Endothelial cell of umbilical vein (primary cell): ENCODE measurements at regions not wholly inside any gene's neighbourhood (a gene's known extent, or its start where the extent isn't known, plus 50 kb on each side); places are given as distances from the start of the nearest gene placed in this dataset.

Experiments
- BruUV-seq: library from RNA; stranded (reverse); fragments of 400-500 nt; replicated peaks from 2 replicates; lab custom pipeline; 2021; lab: Mats Ljungman, UMichigan
- CTCF ChIA-PET: fragments of 300-600, 350-600 bp; sonication (Branson Sonifier 250); formaldehyde crosslinking; loops from one replicate; lab custom pipeline; 2021; ENCODE audit warnings: antibody characterized with exemption, inconsistent platforms; lab: Charles Lee
- POLR2A ChIA-PET: fragments of 300-600, 350-600 bp; sonication (Branson Sonifier 250); formaldehyde crosslinking; loops from one replicate; lab custom pipeline; 2021; ENCODE audit warnings: antibody characterized with exemption, inconsistent platforms; lab: Charles Lee
- DNase-seq: peaks from one replicate; pipeline ENCODE4 v3.0.0-alpha.2; 2011; ENCODE audit warnings: low read depth, low spot score
- FAIRE-seq: peaks from 2 replicates; lab custom pipeline; 2011; peaks lifted over from hg19 to GRCh38; lab: Jason Lieb, UNC
- H2AFZ ChIP-seq: 2 replicates; pipeline ENCODE4 v1.6.0; 2012; ENCODE audit warnings: low read depth, low read length, control low read depth, inconsistent platforms
- H3K27ac ChIP-seq: 2 replicates; pipeline ENCODE4 v1.5.1; 2011; ENCODE audit warnings: low read depth, mild to moderate bottlenecking, control low read depth, low read length, moderate library complexity; ENCODE audit not compliant: insufficient read depth
- H3K27me3 ChIP-seq, 2 experiments: 2 replicates each; pipeline versions ENCODE4 v1.6.0 to v1.6.1; 2011; ENCODE audit warnings: low read length in 2 of 2, mixed read lengths in 1 of 2; ENCODE audit not compliant: control insufficient read depth in 2 of 2, insufficient read depth in 2 of 2
- H3K36me3 ChIP-seq, 2 experiments: 2 replicates in 1 of 2; 3 replicates in 1 of 2; pipeline ENCODE4 v1.5.1; 2011; ENCODE audit warnings: low read length in 2 of 2, mild to moderate bottlenecking in 1 of 2, moderate library complexity in 1 of 2; ENCODE audit not compliant: control insufficient read depth in 2 of 2, insufficient read depth in 2 of 2; ENCODE audit errors: extremely low read depth in 1 of 2
- H3K4me1 ChIP-seq: 3 replicates; pipeline ENCODE4 v1.5.1; 2011; ENCODE audit warnings: mild to moderate bottlenecking, low read length; ENCODE audit not compliant: control insufficient read depth, insufficient read depth; ENCODE audit errors: extremely low read depth
- H3K4me2 ChIP-seq: 2 replicates; pipeline ENCODE4 v1.6.1; 2011; ENCODE audit warnings: low read length, control low read depth, mixed read lengths; ENCODE audit not compliant: insufficient read depth
- H3K4me3 ChIP-seq, 3 experiments: fragments of 200-600 bp in 1 of 3; sonication (generic), shearing (Covaris generic) in 1 of 3; replicated peaks in 1 of 3; 2 replicates each; pipeline ENCODE4 v1.5.1; 2011 to 2016; ENCODE audit warnings: control low read depth in 3 of 3, low read length in 3 of 3, mild to moderate bottlenecking in 2 of 3, inconsistent platforms in 1 of 3, low read depth in 1 of 3, moderate library complexity in 1 of 3; ENCODE audit not compliant: insufficient read depth in 1 of 3
- H3K79me2 ChIP-seq: 2 replicates; pipeline ENCODE4 v1.6.0; 2012; ENCODE audit warnings: low read length, inconsistent platforms; ENCODE audit not compliant: control insufficient read depth, insufficient read depth
- H3K9ac ChIP-seq: replicated peaks from 2 replicates; pipeline ENCODE3; 2011; ENCODE audit warnings: low read length, control low read depth; ENCODE audit not compliant: insufficient read depth; ENCODE audit errors: extremely low read depth
- H3K9me1 ChIP-seq: replicated peaks from 3 replicates; pipeline ENCODE4 v1.6.0; 2011; ENCODE audit warnings: mild to moderate bottlenecking, low read length; ENCODE audit not compliant: control insufficient read depth, insufficient read depth; ENCODE audit errors: extremely low read depth
- H3K9me3 ChIP-seq: replicated peaks from 2 replicates; pipeline ENCODE4 v1.5.1; 2012; ENCODE audit warnings: low read length, inconsistent platforms; ENCODE audit not compliant: control insufficient read depth, insufficient read depth
- H4K20me1 ChIP-seq: replicated peaks from 2 replicates; pipeline ENCODE3; 2011; ENCODE audit warnings: mild to moderate bottlenecking, low read length; ENCODE audit not compliant: control insufficient read depth, insufficient read depth; ENCODE audit errors: extremely low read depth
- CTCF ChIP-seq, 2 donors: IDR thresholded peaks; 1 replicate in 1 of 2; 2 replicates in 1 of 2; pipeline ENCODE4 v1.5.1; 2011; ENCODE audit warnings: low read length in 2 of 2, mild to moderate bottlenecking in 2 of 2, moderate library complexity in 2 of 2, control low read depth in 1 of 2, inconsistent platforms in 1 of 2, low read depth in 1 of 2; ENCODE audit not compliant: insufficient read depth in 1 of 2; ENCODE audit errors: extremely low read depth in 1 of 2
- EZH2 ChIP-seq: IDR thresholded peaks from 2 replicates; pipeline ENCODE4 v1.6.1; 2012; ENCODE audit warnings: borderline replicate concordance, low read depth, mild to moderate bottlenecking, moderate library complexity, low read length, inconsistent platforms; ENCODE audit not compliant: severe bottlenecking
- FOS ChIP-seq: IDR thresholded peaks from 2 replicates; pipeline ENCODE4 v1.6.1; 2011; ENCODE audit warnings: mild to moderate bottlenecking, low read length, moderate library complexity, borderline replicate concordance; ENCODE audit not compliant: insufficient read depth
- GATA2 ChIP-seq: IDR thresholded peaks from 2 replicates; pipeline ENCODE4 v1.7.0; 2011; ENCODE audit warnings: low read depth, mild to moderate bottlenecking, moderate library complexity, mixed read lengths, low read length; ENCODE audit not compliant: insufficient read length, insufficient read depth
- JUN ChIP-seq: IDR thresholded peaks from 2 replicates; pipeline ENCODE4 v1.6.1; 2011; ENCODE audit warnings: borderline replicate concordance, low read depth; ENCODE audit not compliant: insufficient read length, insufficient read depth
- MAX ChIP-seq: IDR thresholded peaks from 2 replicates; pipeline ENCODE4 v1.6.1; 2011; ENCODE audit not compliant: insufficient read depth, insufficient read length
- MYC ChIP-seq: IDR thresholded peaks from one replicate; pipeline ENCODE4 v1.6.1; 2011; ENCODE audit warnings: mild to moderate bottlenecking, low read depth, low read length
- POLR2A ChIP-seq: IDR thresholded peaks from 2 replicates; pipeline ENCODE4 v1.6.1; 2012; ENCODE audit warnings: low read depth, mild to moderate bottlenecking, control low read depth, low read length
- POLR2AphosphoS5 ChIP-seq: IDR thresholded peaks from 2 replicates; pipeline ENCODE4 v1.6.1; 2012; ENCODE audit warnings: low read depth, mild to moderate bottlenecking, control low read depth, low read length, moderate library complexity; ENCODE audit not compliant: insufficient read depth
- dilution Hi-C: fragments of 300-500 bp; cut with MboI; formaldehyde crosslinking; loops from one replicate; pipeline ENCODE4 v1.15.0; 2019; ENCODE audit warnings: low sequenced_read_pairs; ENCODE audit not compliant: extremely low pct_ligation_motif_present
- intact Hi-C: fragments of 100-400 bp; cut with micrococcal nuclease; formaldehyde crosslinking; loops from one replicate; pipeline ENCODE4 v1.10.0; 2022

- no peak overlapping the region for H3K4me3 ChIP-seq
- no peaks in the 10 kb centered on the region for H4K20me1 ChIP-seq
- no peaks in the 10 kb centered on the region for H3K9me3 ChIP-seq
- TF ChIP-seq CTCF (IDR thresholded peaks at IDR 0.05; ENCODE audit: extremely low read depth in 1 of 2, insufficient read depth in 1 of 2, low read depth in 1 of 2, low read length in 2 of 2): no peak
- TF ChIP-seq POLR2AphosphoS5: no peak
- TF ChIP-seq EZH2: no peak
- TF ChIP-seq MAX: no peak
- TF ChIP-seq FOS: no peak
- TF ChIP-seq GATA2: no peak
- no peak for TF ChIP-seq MYC
- no peak for TF ChIP-seq POLR2A
- TF ChIP-seq JUN: no peak
- no peaks in the 10 kb centered on the region for H3K36me3 ChIP-seq
- DNase-seq (no peak), FAIRE-seq (no peak)
- dilution Hi-C loops: no loop called here
- no peaks in the 10 kb centered on the region for H3K4me1 ChIP-seq
- H3K79me2 ChIP-seq: no peaks in the 10 kb centered on the region
- H2AFZ ChIP-seq: no peak overlapping the region
- no peak overlapping the region for H3K4me2 ChIP-seq
- no TSS peak for BruUV-seq
- no peaks in the 10 kb centered on the region for H3K27me3 ChIP-seq
- H3K27ac ChIP-seq: no peak overlapping the region
- intact Hi-C loops: no loop called here
- POLR2A ChIA-PET: no interaction called here
- no peak overlapping the region for H3K9ac ChIP-seq
- H3K9me1 ChIP-seq: no peaks in the 10 kb centered on the region
- CTCF ChIA-PET: no interaction called here
Measured at GRCh38 chr6:119540417-119540816, 190.9 kb upstream of the MAN1A1 start.
